ENCODE measurements at regions not wholly inside any gene's neighbourhood (a gene's known extent, or its start where the extent isn't known, plus 50 kb on each side); places are given as distances from the start of the nearest gene placed in this dataset.

- WGBS (ENCODE audit: missing lambda C conversion rate) = 91% methylated on average over 9 of the region's 15 CpGs
- no peak for FAIRE-seq
- Histone ChIP-seq H3K4me1 (no peaks in the 10 kb centered on the region), H3K4me3 (no peak overlapping the region), H3K27ac (no peak overlapping the region), H3K4me2 (no peak overlapping the region), H3K9me3 (no peaks in the 10 kb centered on the region)
- TF ChIP-seq, protein P1, sequence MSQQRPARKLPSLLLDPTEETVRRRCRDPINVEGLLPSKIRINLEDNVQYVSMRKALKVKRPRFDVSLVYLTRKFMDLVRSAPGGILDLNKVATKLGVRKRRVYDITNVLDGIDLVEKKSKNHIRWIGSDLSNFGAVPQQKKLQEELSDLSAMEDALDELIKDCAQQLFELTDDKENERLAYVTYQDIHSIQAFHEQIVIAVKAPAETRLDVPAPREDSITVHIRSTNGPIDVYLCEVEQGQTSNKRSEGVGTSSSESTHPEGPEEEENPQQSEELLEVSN (IDR thresholded peaks at IDR 0.05; ENCODE audit: borderline replicate concordance, low read depth) = no peak
- TF ChIP-seq EHF (CRISPR knock-in tag; IDR thresholded peaks at IDR 0.05) (no peak), RCOR1 (IDR thresholded peaks at IDR 0.05; ENCODE audit: low read depth, low read length) (no peak), MAX (IDR thresholded peaks at IDR 0.05) (no peak), CBX2 (IDR thresholded peaks at IDR 0.05; ENCODE audit: borderline replicate concordance, low read depth) (no peak), RARB (CRISPR knock-in tag; IDR thresholded peaks at IDR 0.05) (no peak), MAZ (IDR thresholded peaks at IDR 0.05; ENCODE audit: borderline replicate concordance, low read depth, low read length) (no peak), HOXB5 (CRISPR knock-in tag; IDR thresholded peaks at IDR 0.05) (no peak), JUN (IDR thresholded peaks at IDR 0.05) (no peak), FOXS1 (CRISPR knock-in tag; IDR thresholded peaks at IDR 0.05) (no peak), EHMT2 (IDR thresholded peaks at IDR 0.05; ENCODE audit: low read depth) (no peak), KDM5A (IDR thresholded peaks at IDR 0.05) (no peak), RFX5 (IDR thresholded peaks at IDR 0.05) (no peak), ELK1 (IDR thresholded peaks at IDR 0.05; ENCODE audit: low read depth, low read length) (no peak), HOXA7 (CRISPR knock-in tag; IDR thresholded peaks at IDR 0.05) (no peak), RNF2 (IDR thresholded peaks at IDR 0.05; ENCODE audit: borderline replicate concordance, low read depth) (no peak)
- TF ChIP-seq, protein P2, sequence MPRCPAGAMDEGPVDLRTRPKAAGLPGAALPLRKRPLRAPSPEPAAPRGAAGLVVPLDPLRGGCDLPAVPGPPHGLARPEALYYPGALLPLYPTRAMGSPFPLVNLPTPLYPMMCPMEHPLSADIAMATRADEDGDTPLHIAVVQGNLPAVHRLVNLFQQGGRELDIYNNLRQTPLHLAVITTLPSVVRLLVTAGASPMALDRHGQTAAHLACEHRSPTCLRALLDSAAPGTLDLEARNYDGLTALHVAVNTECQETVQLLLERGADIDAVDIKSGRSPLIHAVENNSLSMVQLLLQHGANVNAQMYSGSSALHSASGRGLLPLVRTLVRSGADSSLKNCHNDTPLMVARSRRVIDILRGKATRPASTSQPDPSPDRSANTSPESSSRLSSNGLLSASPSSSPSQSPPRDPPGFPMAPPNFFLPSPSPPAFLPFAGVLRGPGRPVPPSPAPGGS (IDR thresholded peaks at IDR 0.05) = no peak
- CTCF ChIA-PET = no interaction called here
- no peak for ATAC-seq
- DNase-seq (ENCODE audit: low read depth in 1 of 2, low spot score in 1 of 2) = no peak
- POLR2A ChIA-PET = no interaction called here
Observed at GRCh38 chr4:188735082-188735481, 595.8 kb downstream of the TRIML1 start.

- FAIRE-seq (no peak), ATAC-seq (no peak), DNase-seq (ENCODE audit: low read depth in 1 of 2, low spot score in 1 of 2) (no peak)
- no peak overlapping the region for H3K4me2 ChIP-seq
- H3K27ac ChIP-seq = no peak overlapping the region
- no peaks in the 10 kb centered on the region for H3K9me3 ChIP-seq
- WGBS (ENCODE audit: missing lambda C conversion rate) = 93% methylated on average over 4 of the region's 4 CpGs
- no peaks in the 10 kb centered on the region for H3K4me1 ChIP-seq
- CTCF ChIA-PET = interaction anchor here (0.8 kb wide), 1 partner anchor 184 kb away, joined by 4 read pairs; no protein-coding TSS in a partner anchor
- H3K4me3 ChIP-seq = no peak overlapping the region
- POLR2A ChIA-PET = no interaction called here
- TF ChIP-seq CHD4 (IDR thresholded peaks at IDR 0.05; ENCODE audit: borderline replicate concordance) (no peak), GATA3 (IDR thresholded peaks at IDR 0.05; ENCODE audit: borderline replicate concordance) (no peak), KDM1A (IDR thresholded peaks at IDR 0.05; ENCODE audit: low read depth) (no peak), FOSB (CRISPR knock-in tag; IDR thresholded peaks at IDR 0.05) (no peak), POLR2A (IDR thresholded peaks at IDR 0.05; ENCODE audit: low read length) (no peak), BHLHE40 (IDR thresholded peaks at IDR 0.05; ENCODE audit: low read depth, low read length) (no peak), FOSL2 (IDR thresholded peaks at IDR 0.05) (no peak), FOSL2 (CRISPR knock-in tag; IDR thresholded peaks at IDR 0.05) (no peak), HOXB13 (CRISPR knock-in tag; IDR thresholded peaks at IDR 0.05; ENCODE audit: low read depth) (no peak), HEYL (CRISPR knock-in tag; IDR thresholded peaks at IDR 0.05) (no peak), NR3C1 (IDR thresholded peaks at IDR 0.05) (no peak), PHF8 (IDR thresholded peaks at IDR 0.05; ENCODE audit: borderline replicate concordance, low read depth) (no peak), CBX8 (IDR thresholded peaks at IDR 0.05) (no peak), RCOR1 (IDR thresholded peaks at IDR 0.05; ENCODE audit: low read depth, low read length) (no peak), HMGXB4 (CRISPR knock-in tag; IDR thresholded peaks at IDR 0.05; ENCODE audit: borderline replicate concordance) (no peak), RARB (CRISPR knock-in tag; IDR thresholded peaks at IDR 0.05) (no peak), EHMT2 (IDR thresholded peaks at IDR 0.05; ENCODE audit: low read depth) (no peak), RAD21 (conservative IDR thresholded peaks at IDR 0.05 in 1 of 2, IDR thresholded peaks at IDR 0.05 in 1 of 2) (no peak), CBX2 (IDR thresholded peaks at IDR 0.05; ENCODE audit: borderline replicate concordance, low read depth) (no peak), ZSCAN20 (CRISPR knock-in tag; IDR thresholded peaks at IDR 0.05) (no peak)
- TF ChIP-seq, protein P3, sequence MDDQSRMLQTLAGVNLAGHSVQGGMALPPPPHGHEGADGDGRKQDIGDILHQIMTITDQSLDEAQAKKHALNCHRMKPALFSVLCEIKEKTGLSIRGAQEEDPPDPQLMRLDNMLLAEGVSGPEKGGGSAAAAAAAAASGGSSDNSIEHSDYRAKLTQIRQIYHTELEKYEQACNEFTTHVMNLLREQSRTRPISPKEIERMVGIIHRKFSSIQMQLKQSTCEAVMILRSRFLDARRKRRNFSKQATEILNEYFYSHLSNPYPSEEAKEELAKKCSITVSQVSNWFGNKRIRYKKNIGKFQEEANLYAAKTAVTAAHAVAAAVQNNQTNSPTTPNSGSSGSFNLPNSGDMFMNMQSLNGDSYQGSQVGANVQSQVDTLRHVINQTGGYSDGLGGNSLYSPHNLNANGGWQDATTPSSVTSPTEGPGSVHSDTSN (IDR thresholded peaks at IDR 0.05) = no peak
Observed at GRCh38 chr4:188737251-188738002, 598.2 kb downstream of the TRIML1 start.

All from A549 (cell line).